IPS DF 4.7 (cell line): ENCODE measurements at regions not wholly inside any gene's neighbourhood (a gene's known extent, or its start where the extent isn't known, plus 50 kb on each side); places are given as distances from the start of the nearest gene placed in this dataset.

ENCODE experiments used
- DNase-seq: peaks from one replicate; pipeline ENCODE4 v3.0.0-alpha.2; 2013; ENCODE audit warnings: low spot score; ENCODE audit errors: extremely low read depth

GRCh38 chr4:11614426-11614825 lies 185.7 kb upstream of the HS3ST1 start:
- DNase-seq = no peak

GRCh38 chr4:11611868-11612267 lies 183.2 kb upstream of the HS3ST1 start:
- DNase-seq = no peak

- DNase-seq = no peak
Observed at GRCh38 chr4:11609751-11610150, 181.1 kb upstream of the HS3ST1 start.

GRCh38 chr4:11608992-11609391 lies 180.3 kb upstream of the HS3ST1 start:
- no peak for DNase-seq

- DNase-seq = no peak
Observed at GRCh38 chr4:11606078-11606477, 177.4 kb upstream of the HS3ST1 start.

- no peak for DNase-seq
Observed at GRCh38 chr4:11605597-11605996, 176.9 kb upstream of the HS3ST1 start.

GRCh38 chr4:11604821-11605220 lies 176.1 kb upstream of the HS3ST1 start:
- DNase-seq = no peak

GRCh38 chr4:11603591-11604194 lies 175.0 kb upstream of the HS3ST1 start:
- DNase-seq = no peak

- no peak for DNase-seq
Observed at GRCh38 chr4:11602606-11603340, 174.1 kb upstream of the HS3ST1 start.

- no peak for DNase-seq
Observed at GRCh38 chr4:11599064-11599463, 170.4 kb upstream of the HS3ST1 start.

GRCh38 chr4:11598591-11598990 lies 169.9 kb upstream of the HS3ST1 start:
- no peak for DNase-seq

GRCh38 chr4:11597506-11597905 lies 168.8 kb upstream of the HS3ST1 start:
- no peak for DNase-seq

- no peak for DNase-seq
Observed at GRCh38 chr4:11596989-11597388, 168.3 kb upstream of the HS3ST1 start.

- no peak for DNase-seq
Observed at GRCh38 chr4:11593576-11594116, 165.0 kb upstream of the HS3ST1 start.

GRCh38 chr4:11592276-11592675 lies 163.6 kb upstream of the HS3ST1 start:
- DNase-seq = no peak

- no peak for DNase-seq
Observed at GRCh38 chr4:11590132-11590531, 161.4 kb upstream of the HS3ST1 start.

GRCh38 chr4:11589676-11590075 lies 161.0 kb upstream of the HS3ST1 start:
- no peak for DNase-seq

GRCh38 chr4:11587797-11588196 lies 159.1 kb upstream of the HS3ST1 start:
- no peak for DNase-seq

- DNase-seq = no peak
Observed at GRCh38 chr4:11585506-11585905, 156.8 kb upstream of the HS3ST1 start.

- DNase-seq = no peak
Observed at GRCh38 chr4:11568511-11568910, 139.8 kb upstream of the HS3ST1 start.

GRCh38 chr4:11566444-11567022 lies 137.8 kb upstream of the HS3ST1 start:
- no peak for DNase-seq

- no peak for DNase-seq
Observed at GRCh38 chr4:11565899-11566298, 137.2 kb upstream of the HS3ST1 start.

- DNase-seq = no peak
Observed at GRCh38 chr4:11565213-11565612, 136.5 kb upstream of the HS3ST1 start.
